ENCODE measurements at regions not wholly inside any gene's neighbourhood (a gene's known extent, or its start where the extent isn't known, plus 50 kb on each side); places are given as distances from the start of the nearest gene placed in this dataset.

DNA sequence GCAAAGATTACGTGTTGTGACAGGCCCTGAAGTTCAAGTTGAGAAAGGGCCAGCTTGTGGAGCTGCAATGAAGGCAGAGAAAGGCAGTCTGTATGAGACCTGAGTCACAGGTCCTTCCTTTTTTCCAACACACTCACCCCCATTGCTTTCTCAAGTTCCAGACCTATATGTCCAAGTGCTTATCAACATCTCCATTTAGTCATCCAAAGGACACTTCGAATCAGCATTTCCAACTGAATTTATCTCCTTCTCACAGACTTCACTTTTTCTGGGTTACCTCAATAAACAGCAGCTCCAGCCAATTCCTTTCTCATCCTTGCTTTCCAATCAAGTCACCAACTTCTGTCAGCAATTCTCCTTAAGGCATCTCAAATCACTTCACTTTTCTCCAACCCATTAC, 56.4 kb upstream of the KIF21A start:
- Histone ChIP-seq H2BK20ac (ENCODE audit: low read length) (no peak overlapping the region), H2AFZ (ENCODE audit: low read length) (no peak overlapping the region), H4K91ac (replicated peaks; ENCODE audit: insufficient read length, low read length) (no peak overlapping the region), H2BK5ac (ENCODE audit: low read depth, low read length) (no peak overlapping the region), H3K27me3 (replicated peaks in 1 of 4; ENCODE audit: control insufficient read depth in 3 of 4, extremely low read depth in 1 of 4, insufficient read depth in 3 of 4, low read length in 3 of 4) (peaks cover 0 to 1% (median 0%) of the 10 kb centered on the region in 4 experiments; a peak in 1 of 7 replicates), H3K79me2 (ENCODE audit: control insufficient read depth in 1 of 2, insufficient read depth in 2 of 2, low read length in 2 of 2) (no peaks in the 10 kb centered on the region), H3K4me3 (ENCODE audit: extremely low read depth in 1 of 4, insufficient read depth in 2 of 4, low read depth in 3 of 4, low read length in 4 of 4) (no peak overlapping the region), H3K36me3 (ENCODE audit: control insufficient read depth in 2 of 4, insufficient read depth in 4 of 4, low read length in 3 of 4) (no peaks in the 10 kb centered on the region), H3K9ac (replicated peaks in 1 of 4; ENCODE audit: extremely low read depth in 1 of 4, low read depth in 3 of 4, low read length in 3 of 4) (no peak overlapping the region), H4K5ac (ENCODE audit: insufficient read length, low read depth, low read length) (no peak overlapping the region), H3K23ac (ENCODE audit: insufficient read length) (no peak overlapping the region), H3K14ac (ENCODE audit: insufficient read length) (no peak overlapping the region), H2AK5ac (ENCODE audit: low read depth, low read length) (no peak overlapping the region), H2BK12ac (ENCODE audit: low read depth, low read length) (no peak overlapping the region), H4K8ac (ENCODE audit: extremely low read depth, insufficient read depth, low read length) (no peak overlapping the region), H3K4me2 (ENCODE audit: insufficient read depth in 1 of 2, low read depth in 2 of 2, low read length in 2 of 2) (no peak overlapping the region), H3K27ac (ENCODE audit: low read depth, low read length) (no peak overlapping the region), H2BK120ac (replicated peaks; ENCODE audit: low read depth, low read length) (no peak overlapping the region), H3K4me1 (replicated peaks in 1 of 4; ENCODE audit: control insufficient read depth in 3 of 4, insufficient read depth in 4 of 4, low read length in 3 of 4) (peaks cover 0 to 5% (median 2%) of the 10 kb centered on the region in 4 experiments; a peak in 2 of 7 replicates), H3K79me1 (ENCODE audit: low read depth, low read length) (no peaks in the 10 kb centered on the region), H3K4ac (replicated peaks; ENCODE audit: insufficient read length, low read depth, low read length) (no peak overlapping the region), H3K23me2 (ENCODE audit: low read depth, low read length) (no peaks in the 10 kb centered on the region; the same call in 1 of the 2 replicates), H2BK15ac (ENCODE audit: low read length) (no peak overlapping the region), H4K20me1 (replicated peaks in 1 of 2; ENCODE audit: control insufficient read depth in 1 of 2, insufficient read depth in 2 of 2, low read length in 2 of 2) (no peaks in the 10 kb centered on the region), H3K56ac (replicated peaks; ENCODE audit: insufficient read length, low read depth, low read length) (no peak overlapping the region), H3K18ac (ENCODE audit: extremely low read depth, low read length) (no peak overlapping the region), H3K9me3 (ENCODE audit: insufficient read depth in 2 of 2, low read depth in 1 of 2, low read length in 1 of 2) (no peaks in the 10 kb centered on the region; a peak in 1 of 4 replicates)
- WGBS, 2 experiments (ENCODE audit: extremely low coverage in 1 of 2, insufficient coverage in 1 of 2, insufficient read length in 1 of 2, insufficient replicate concordance in 2 of 2, low coverage in 1 of 2, low lambda C conversion rate in 2 of 2, missing lambda C conversion rate in 1 of 2): 87% methylated on average over 2 of the region's 2 CpGs; no CpG with 5 or more reads in 1 of the 2 experiments
- ChIA-PET CTCF (ENCODE audit: partially characterized antibody) (interaction anchor here (1.6 kb wide), 1 partner anchor 121 kb away, joined by 3 read pairs; the partner anchor contains the start of gene ABCD2), POLR2A (ENCODE audit: partially characterized antibody) (no interaction called here)
- FAIRE-seq (no peak), DNase-seq (ENCODE audit: low read depth in 1 of 2, low spot score in 2 of 2) (no peak)
- TF ChIP-seq NRF1 (IDR thresholded peaks at IDR 0.05; ENCODE audit: low read depth, low read length) (no peak), BRCA1 (IDR thresholded peaks at IDR 0.05; ENCODE audit: low read depth, low read length) (no peak)
